ENCODE measurements at regions not wholly inside any gene's neighbourhood (a gene's known extent, or its start where the extent isn't known, plus 50 kb on each side); places are given as distances from the start of the nearest gene placed in this dataset.

- DNase-seq: no peak
These were observed 338.6 kb upstream of the ARGLU1 start for GRCh38 chr13:106906426-106906996.

- no peak for DNase-seq
These were observed 337.6 kb upstream of the ARGLU1 start for GRCh38 chr13:106905380-106906162.

DNA sequence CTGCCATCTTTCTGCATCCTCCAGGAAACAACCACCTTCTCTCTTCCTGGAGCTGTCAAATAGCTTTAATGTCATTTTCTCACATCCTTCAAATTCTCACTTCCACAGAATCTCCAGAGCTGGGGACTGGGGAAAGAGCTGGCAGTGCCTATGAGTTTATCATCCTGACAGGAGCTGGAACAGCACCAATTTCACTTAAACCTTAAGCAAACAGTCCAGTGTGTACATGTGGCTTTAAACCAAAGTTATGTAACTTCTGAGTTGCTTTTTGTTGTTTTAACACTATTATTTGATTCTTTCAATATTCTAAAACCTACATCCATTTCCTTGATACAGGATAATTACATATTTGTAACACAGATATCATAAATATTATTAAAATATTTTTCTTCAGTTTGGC, 331.5 kb upstream of the ARGLU1 start:
- no peak for DNase-seq

- DNase-seq: no peak
These were observed 330.3 kb upstream of the ARGLU1 start for GRCh38 chr13:106898231-106898630.

- DNase-seq: no peak
These were observed 320.2 kb upstream of the ARGLU1 start for GRCh38 chr13:106888148-106888547.

GRCh38 chr13:106887686-106888085, 319.7 kb upstream of the ARGLU1 start:
- no peak for DNase-seq

GRCh38 chr13:106883976-106884375, 316.0 kb upstream of the ARGLU1 start:
- no peak for DNase-seq

DNA sequence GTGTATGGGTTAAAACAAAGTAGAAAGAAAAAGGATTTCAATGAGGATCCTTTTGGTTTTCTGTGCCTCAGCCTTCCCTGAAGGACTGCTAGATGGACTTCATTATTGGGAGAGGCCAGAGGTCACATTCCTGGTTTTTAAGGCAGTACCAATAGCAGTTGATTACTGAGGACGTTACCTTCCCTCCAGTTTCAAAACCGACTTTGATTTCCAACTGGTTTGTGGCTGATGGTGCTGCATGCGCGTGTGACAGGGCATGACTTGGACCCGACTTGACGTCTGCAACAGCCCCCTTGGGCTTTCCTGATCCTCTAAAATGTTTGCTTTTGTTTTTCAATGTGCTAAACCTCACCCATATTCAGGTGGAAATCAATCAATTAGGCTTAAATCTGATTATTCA, 314.3 kb upstream of the ARGLU1 start:
- no peak for DNase-seq

DNA sequence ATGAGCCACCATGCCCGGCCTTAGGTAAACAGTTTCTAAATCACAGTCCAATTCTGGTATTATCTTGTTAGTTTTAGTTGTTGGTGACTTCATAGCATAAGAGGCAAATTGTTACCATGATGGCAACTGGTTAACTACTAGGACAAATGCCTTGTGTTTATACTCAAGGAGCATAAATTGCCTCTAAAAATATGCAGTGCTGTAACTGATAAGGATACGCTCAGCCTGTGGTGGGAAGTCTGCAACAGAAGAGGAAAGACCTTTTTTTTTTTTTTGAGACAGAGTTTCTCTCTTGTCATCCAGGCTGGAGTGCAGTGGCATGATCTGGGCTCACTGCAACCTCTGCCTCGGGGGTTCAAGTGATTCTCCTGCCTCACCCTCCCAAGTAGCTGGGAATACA, 311.9 kb upstream of the ARGLU1 start:
- no peak for DNase-seq

DNA sequence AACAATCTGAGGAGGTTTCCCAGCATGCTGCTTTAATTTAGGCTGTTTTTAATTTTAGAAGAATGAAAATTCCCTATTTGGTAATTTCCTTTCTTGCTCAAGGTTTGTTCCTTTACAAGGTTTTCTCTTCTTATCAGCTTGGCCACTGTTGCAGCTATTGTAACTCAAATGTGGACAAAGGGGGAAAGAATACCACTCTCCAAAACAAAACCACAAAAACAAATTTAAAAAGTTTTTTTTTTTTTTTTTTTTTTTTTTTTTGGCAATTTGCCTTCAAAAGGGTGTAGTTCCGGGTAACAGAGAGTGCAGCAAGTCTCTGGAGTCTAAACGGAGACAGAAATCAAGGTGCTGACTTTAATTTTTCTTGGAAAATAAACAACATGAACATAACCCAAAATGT, 306.4 kb upstream of the ARGLU1 start:
- DNase-seq: no peak

- no peak for DNase-seq
These were observed 305.9 kb upstream of the ARGLU1 start for GRCh38 chr13:106873810-106874209.

GRCh38 chr13:106867249-106867648, 299.3 kb upstream of the ARGLU1 start:
- no peak for DNase-seq

GRCh38 chr13:106865716-106866440, 297.9 kb upstream of the ARGLU1 start:
- DNase-seq: no peak

DNA sequence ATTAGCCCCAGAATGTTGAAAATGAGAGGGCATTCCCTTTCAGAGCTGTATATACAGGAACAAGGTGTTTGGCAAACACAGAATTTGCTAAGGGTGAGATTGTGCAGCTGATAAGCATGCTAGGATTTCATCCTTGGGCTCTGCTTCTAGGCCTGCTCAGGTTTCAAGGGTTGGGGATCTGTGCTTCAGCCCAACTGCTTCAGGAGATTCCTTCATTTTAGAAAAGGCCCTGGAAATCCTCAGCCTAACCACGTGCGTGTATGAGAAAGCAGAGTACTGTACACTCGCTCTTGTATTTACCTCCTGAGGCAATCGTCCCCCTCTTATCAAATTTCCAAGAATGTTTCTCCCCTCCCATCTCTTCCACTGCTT, 291.6 kb upstream of the ARGLU1 start:
- peak; percentile 56 for DNase-seq

DNA sequence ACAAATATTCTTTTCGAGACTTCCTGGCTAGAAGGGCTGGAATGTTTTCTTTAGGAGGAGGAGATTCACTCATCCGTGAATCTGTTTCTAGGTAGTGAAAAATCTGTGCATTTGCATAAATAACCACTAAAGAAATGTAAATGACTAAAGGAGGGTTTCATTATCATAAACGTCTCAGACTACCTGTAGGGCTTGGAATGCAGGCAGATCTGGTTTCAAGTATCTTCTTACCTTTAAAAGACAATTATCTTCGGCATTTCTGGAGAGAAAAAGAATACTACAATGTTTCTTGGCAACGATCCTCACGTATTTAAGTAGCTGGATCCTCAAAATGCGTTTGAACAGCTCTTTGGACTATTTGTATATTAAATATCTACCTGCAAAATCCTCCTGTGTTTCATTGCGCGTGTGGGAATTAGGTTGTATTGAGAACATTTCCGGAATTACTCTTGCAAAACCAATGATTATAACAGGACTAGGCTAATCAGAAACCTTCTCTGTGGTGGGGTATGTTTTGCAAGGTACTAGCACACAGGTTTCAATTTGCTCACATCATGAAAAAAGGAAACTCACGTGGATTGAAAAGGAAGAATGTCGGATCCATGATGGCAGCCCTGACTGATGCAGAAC, 291.1 kb upstream of the ARGLU1 start:
- DNase-seq: no peak

DNA sequence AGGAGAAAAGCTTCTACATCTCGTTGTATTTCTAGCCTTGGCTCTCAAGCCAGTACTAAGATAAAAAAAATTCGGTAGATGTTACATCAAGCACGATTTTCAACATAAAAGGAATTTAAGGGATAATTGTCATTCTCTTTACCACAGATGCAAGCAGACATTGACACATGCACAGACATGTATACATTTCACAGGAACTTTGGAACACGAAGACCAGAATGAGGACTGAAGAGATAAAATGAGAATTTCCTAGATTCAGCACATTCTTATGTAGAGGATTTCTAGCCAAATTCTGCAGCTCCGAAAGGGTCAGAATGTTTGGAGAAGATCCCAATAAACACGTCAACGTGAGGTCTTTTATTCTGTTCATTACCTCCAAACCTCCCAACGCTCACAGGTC, 284.5 kb upstream of the ARGLU1 start:
- no peak for DNase-seq

DNA sequence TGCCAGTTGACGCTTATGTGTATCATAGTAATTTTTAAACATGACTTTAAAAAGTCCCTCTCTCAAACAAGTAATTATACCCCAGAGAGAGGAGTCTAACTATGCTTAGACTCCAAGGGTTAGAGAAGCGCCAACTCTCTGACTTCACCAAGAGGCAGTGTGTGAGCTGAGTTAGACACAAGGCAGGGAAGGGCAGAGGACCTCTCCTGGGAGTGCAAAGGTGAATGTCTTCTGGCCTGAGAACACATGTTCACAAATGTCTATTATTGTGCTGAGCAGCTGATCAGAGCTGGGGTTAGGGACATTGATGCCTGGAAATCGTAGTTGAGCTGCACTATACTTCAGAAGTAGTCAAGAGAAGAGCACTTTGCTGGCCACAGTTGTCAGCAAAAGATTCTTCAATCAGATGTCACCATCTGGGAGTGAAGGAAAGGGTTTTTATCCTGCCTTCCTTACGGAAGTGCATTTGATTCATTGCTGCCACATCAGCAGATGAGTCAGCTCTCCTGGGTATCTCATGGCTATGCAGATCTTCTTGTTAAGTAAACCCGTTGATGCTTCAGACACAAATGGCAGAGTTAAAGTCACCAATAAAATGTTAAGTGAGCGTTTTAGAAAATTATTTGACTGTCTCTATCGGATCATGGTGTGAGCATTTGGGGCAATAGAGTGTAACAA, 283.2 kb upstream of the ARGLU1 start:
- DNase-seq: no peak

DNA sequence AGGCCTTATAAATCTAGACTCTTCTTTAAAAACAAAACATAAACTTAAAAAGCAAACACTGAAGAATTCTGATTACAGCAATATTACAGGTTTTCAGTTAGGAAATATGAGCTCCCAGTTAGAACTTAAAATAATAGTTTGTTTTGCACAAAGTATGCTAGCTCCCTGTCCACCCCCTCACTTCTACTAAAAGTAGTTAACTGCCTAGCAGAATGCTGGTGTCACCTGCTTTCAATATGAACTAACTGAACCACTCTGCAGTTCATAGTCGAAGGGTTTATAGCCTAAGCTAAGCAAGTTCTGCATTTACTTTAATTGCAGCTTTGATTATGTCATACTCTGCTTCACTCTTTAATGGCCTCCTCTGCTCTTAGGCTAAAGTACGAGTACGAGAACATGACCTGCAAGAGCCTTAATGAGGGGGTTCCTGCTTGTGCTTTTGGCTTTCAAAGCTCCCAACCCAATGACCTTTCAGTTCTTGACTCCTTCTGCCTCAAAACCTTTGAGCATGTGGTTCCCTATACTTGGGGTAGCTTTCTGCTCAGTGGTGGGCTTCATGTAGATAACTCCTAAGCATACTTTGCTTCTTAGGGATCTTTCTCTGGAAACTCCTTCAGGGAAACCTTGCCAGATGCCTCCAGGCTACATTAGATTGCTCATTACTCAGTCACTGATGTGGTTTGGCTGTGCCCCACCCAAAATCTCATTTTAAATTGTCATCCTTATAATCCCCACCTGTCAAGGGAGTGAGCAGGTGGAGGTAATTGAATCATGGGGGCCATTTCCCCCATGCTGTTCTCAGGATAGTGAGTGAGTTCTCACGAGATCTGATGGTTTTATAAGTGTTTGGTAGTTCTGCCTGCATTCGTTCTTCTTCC, 278.9 kb upstream of the ARGLU1 start:
- DNase-seq: no peak

DNA sequence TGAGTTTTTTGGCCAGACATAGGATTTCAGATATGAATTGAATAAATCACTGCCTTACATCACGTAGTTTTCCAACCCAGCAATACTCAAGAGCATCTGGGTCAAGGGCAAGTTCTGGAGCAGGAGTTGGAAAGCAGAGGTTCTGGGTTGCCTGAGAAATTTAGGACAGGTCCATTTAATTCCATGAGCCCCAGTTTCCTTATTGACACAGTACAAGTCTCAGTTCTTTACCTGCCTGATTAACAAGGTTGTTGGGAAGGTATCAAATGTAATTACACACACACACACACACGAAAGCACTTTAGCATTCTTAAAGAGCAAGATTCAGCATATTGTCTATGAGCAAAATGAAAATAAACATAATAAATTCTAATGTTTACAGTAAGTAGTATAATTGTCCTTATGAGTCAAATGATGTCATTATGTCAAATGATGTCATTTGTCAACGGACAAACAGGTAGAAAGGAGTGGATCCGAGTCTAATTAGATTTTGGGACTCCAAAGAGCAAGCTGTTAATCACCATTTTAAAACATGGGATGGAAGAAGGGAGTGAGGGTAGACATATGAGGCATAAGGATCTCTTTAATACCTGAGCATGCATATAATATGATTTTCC, 268.4 kb upstream of the ARGLU1 start:
- DNase-seq: no peak

GRCh38 chr13:106835477-106835876, 267.5 kb upstream of the ARGLU1 start:
- no peak for DNase-seq

- DNase-seq: no peak
These were observed 254.0 kb upstream of the ARGLU1 start for GRCh38 chr13:106821979-106822378.

Data from NCI-H187 treated with DMSO at 0.1 percent for 48 hours (cell line).